Medulla oblongata (tissue), 1 donor: ENCODE measurements at regions not wholly inside any gene's neighbourhood (a gene's known extent, or its start where the extent isn't known, plus 50 kb on each side); places are given as distances from the start of the nearest gene placed in this dataset.
"Not testable (repeated sequence)": the region's sequence is repeated elsewhere in the genome, so short reads cannot be mapped to it uniquely, and the experiment has no call there.

Experiments
- DNase-seq: peaks from one replicate; pipeline ENCODE4 v3.0.0-alpha.2; 2015; ENCODE audit errors: extremely low spot score

GRCh38 chr2:131639001-131639620, 111.4 kb downstream of the CCDC74A start:
- not testable (repeated sequence) for DNase-seq

DNA sequence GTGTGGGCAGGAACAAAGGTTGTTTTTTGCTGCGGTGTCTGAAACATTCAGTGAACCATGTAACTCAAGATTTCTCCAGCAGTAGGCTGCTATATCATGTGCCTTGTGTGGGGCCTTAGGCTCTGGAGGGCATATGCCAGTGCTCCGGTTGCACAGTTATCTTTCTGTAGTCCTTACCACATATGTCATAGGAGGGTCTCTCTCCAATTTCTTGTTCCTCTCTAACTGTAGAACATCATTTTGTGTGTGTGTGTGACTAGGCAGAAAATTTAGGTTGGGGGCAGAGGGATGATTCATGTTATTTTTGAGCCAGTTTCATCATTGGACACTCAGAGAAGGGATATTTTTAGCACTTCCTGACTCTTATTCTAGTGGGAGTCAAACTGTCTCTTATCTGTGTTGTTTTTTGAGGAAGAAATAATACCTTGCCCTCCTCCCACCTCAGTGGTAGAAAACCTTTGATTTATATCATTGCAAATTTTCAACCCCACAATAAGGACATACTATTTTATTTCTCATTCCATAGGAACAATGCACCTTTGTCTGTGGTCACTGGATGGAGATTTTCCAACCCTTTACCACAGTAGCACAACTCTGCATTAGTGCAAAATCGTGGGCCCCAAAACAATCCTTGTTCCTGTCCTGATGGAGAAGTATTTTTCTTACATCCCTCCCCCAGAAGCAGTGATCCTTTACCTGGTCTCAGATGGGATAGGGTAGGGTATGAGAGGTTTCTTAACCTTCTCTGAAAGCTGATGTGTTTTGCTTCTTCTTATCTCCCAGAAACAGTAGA, 113.9 kb downstream of the CCDC74A start:
- peak; percentile 4 for DNase-seq

- not testable (repeated sequence) for DNase-seq
Measured at GRCh38 chr2:131643180-131643579, 115.5 kb downstream of the CCDC74A start.

DNA sequence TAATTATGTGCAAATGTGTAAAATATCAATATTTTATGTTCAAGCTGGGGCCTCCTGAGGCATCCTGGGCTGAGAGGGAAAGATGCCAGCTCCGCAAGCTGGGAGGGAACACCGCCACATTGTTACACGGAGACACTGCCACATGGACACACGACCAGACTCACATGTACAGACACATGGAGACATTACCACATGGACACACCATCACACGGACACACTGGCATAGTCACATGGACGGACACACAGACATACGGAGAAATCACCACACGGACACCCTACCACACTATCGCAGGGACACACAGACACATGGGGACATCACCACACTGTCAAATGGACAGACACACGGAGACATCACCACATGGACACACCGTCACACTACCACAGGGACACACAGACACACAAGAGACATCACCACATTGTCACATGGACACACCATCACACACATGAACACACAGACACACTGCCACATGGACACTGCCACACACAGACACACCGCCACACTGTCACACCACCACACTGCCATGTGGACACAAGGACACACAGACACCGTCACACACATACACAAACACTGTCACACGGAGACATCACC, 117.6 kb downstream of the CCDC74A start:
- DNase-seq: no peak

DNA sequence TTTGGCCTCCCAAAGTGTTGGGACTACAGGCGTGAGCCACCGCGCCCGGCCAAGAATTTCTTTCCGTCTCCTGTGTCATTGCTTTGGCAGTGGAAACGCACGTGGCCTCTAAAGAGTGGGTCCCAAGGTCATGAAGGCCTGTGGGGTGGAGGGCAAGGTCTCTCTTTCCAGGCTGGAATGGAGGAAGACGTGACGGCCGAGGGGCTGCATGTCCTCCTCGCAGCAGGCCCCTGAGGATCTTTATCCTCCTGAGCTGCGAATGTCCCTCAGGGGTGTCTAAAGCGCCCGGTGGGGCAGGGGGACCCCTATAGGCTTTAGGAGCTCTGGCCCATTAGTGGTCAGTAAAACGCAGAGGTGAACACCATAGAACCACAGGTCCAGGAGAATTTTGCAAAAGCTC, 118.5 kb downstream of the CCDC74A start:
- not testable (repeated sequence) for DNase-seq

- DNase-seq: no peak
Measured at GRCh38 chr2:131646669-131647297, 119.1 kb downstream of the CCDC74A start.

DNA sequence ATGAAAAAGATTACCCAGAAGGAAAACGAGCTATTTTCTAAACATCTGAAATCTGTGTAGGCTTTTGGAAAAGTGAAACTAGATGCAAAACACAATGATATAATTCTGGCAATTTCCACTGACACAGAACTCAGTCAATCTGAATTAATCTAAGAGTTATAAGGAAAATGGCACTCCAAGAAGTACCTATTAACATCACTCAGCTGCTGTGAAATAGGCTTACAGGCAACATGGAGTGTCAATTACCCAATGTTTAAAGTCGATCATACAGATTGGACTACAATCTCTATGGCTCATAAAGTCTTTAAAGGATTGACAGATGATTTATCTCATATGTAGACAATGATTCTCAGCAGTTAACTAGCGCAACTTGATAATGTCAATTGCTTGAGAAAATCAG, 120.9 kb downstream of the CCDC74A start:
- DNase-seq: not testable (repeated sequence)

DNA sequence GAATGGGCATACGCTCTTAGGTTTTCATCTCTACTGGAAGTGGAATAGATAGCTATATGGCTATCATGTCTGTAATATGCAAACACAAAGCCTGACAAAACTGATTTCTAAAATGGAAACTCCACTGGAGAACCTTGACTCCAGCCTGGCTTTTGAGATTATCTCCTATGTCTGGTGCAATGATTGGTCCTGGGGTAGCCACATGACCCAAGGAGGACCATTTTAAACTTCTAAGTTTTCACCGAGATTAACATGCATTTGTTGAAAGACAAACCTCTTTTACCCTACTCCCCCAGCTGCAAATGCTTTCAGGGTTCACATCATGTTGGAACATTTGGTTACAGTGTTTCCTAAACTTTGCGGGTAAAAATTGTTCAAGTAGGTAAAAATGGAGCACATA, 124.6 kb downstream of the CCDC74A start:
- DNase-seq: not testable (repeated sequence)

DNA sequence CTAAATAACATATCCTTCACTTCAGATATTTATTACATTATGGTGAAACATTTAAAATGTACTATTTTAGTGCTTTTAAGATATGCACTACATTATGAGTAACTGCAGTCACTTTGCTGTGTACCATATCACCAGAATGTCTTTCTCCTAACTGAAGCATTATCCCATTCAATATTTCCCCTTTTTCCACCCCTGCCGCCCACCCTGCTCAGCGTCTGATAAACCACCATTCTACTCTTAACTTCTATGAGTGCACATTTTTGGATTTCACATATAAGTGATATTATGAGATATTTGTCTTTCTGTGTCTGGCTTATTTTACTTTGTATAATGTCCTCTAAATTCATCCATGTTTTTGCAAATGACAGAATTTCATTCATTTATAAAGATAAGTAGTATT, 126.4 kb downstream of the CCDC74A start:
- not testable (repeated sequence) for DNase-seq

DNA sequence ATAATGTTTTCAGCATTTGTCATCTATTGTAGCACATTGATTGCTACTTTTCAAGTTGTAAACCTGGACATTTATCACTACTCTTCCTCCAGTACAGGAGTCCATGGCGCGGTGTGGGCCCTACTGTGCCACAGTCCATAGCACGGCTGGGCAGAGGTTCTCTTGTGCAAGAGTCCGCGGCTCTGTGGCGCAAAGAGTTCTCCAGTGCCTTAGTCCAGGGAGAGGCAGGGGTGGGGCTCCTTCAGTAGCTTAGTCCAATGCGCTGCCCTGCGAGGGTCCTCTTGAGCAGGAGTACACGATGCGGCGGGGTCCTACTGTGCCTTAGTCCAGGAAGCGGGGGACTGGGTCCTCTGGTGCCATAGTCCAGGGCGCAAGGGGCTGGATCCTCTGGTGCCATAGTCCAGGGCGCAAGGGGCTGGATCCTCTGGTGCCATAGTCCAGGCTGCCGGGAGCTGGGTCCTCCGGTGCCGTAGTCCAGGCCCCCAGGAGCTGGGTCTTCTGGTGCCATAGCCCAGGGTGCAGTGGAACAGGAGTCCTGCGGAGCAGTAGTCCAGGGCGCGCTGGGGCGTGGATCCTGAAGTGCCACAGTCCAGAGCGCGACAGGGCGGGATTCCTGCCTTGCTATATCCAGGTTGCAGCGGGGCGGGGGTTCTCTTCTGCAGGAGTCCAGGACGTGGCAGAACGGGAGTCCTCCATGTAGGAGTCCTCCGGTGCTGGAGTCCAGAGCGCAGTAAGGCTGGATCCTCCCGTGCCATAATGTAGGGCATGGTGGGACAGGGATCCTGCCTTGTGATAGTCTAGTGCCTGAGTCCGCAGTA, 129.3 kb downstream of the CCDC74A start:
- DNase-seq: no peak

- DNase-seq: no peak
Measured at GRCh38 chr2:131657895-131658768, 130.4 kb downstream of the CCDC74A start.

DNA sequence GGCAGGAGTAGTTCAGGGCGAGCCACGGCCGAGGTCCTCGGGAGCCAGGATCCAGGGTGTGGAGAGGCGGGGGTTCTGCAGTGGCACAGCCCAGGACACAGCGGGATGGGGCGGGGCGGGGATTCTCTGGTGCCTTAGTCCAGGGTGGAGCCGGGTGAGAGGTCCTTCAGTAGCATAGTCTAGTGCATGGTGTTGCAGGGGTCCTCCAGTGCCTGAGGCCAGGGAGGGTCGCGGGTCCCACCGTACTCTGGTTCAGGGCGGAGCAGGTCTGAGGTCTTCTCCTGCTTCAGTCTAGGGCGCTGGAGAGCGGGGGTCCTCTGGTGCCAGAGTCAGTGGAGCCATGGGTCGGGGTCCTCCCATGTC, 131.1 kb downstream of the CCDC74A start:
- no peak for DNase-seq

DNA sequence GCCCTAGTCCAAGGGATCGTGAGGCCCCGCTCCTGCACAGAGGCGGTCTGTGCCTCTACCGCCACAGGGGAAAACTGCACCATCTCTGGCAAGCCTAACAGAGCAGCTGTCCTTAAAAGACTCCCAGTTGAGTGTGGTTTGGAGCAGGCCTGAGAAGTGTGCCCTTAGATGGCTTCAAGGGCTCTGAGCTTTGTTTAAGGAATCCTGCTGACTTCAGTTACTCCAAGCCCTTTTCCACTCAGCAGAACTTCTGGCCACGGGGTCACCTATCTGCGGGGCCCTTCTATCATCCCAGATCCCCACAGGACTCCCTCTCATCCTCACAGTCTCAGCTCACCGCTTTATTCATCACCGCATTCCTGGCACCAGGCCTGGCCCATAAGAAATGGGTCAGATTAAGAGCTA, 131.5 kb downstream of the CCDC74A start:
- no peak for DNase-seq

GRCh38 chr2:131661101-131661782, 133.6 kb downstream of the CCDC74A start:
- not testable (repeated sequence) for DNase-seq

DNA sequence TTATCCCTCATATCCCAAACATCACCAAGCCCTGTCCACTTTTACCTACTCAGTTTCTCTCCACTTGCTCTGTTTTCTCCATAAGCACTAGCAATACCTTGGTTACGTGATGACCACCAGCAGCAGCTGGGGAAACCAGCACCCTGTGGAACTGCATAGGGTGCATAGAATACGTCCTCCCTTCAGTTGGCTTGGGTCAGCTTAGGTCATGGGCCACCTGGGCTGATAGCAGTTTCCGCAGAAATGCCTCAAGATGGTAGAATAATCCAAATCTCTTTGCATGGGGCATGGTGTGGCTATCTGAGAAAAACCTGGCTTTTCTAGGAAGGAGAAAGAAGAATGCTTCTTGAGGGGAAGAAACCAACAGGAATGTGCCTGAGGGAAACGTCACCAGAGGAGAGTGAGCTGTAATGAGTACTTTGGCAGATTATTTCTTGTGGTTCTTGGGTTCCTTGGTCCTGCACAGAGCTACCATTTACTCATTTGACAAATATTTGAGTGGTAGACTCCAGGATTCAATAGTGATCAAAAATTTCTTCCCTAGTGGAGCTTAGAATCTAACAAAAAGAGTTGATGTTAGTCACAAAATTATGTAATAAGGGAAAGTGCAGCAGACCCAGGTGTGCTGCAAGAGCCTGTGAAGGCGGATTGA, 134.3 kb downstream of the CCDC74A start:
- DNase-seq: not testable (repeated sequence)

- DNase-seq: not testable (repeated sequence)
Measured at GRCh38 chr2:131663501-131663900, 135.8 kb downstream of the CCDC74A start.

- not testable (repeated sequence) for DNase-seq
Measured at GRCh38 chr2:131665716-131666115, 138.0 kb downstream of the CCDC74A start.

DNA sequence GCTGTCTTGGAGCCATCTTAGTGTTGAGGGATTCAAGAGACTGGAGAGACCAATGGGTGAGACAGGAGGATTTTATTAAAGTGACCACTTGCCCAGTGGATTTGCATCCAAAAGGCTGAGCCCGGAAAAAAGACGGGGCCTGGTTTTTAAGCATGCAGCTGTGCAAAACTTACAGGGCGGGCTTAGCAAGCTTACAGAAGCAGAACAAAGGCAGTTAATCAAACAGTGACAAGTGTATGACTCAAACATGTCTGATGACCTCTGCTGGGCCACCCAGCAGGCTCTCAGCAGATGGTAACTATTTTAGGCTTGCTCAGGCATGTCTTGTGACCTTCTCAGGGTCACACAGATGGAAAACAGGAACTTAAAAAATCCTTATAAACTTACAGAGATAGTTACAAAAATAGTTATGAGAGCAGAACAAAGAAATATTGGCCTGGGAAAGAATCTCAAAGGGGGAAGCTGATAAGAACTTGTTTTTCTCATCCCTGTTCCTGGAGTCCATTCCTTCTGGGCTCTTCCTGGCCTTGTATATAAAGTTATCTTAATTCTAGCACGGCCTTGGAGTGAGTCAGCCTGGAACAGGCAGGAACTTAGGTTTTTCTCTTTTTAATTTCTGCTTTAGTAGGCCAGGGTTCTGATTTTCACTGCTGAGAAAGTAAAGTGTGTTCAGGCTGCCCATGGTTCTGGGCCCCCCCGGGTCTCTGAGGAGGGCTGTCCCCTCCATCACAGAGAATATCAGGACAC, 141.3 kb downstream of the CCDC74A start:
- DNase-seq: not testable (repeated sequence)
